PC-9 (cell line): ENCODE measurements at regions not wholly inside any gene's neighbourhood (a gene's known extent, or its start where the extent isn't known, plus 50 kb on each side); places are given as distances from the start of the nearest gene placed in this dataset.

Experiments used
- EZH2 ChIP-seq: fragments of 200-600 bp; sonication (generic); IDR thresholded peaks from 2 replicates; pipeline ENCODE4 v1.8.0; 2017; ENCODE audit warnings: antibody characterized with exemption, low read depth
- TF ChIP-seq, protein P1 (sequence below): fragments of 200-600 bp; sonication (generic); conservative IDR thresholded peaks from 2 replicates; pipeline ENCODE4 v1.6.1; 2017; ENCODE audit warnings: mixed run types, antibody characterized with exemption, mild to moderate bottlenecking, moderate library complexity

DNA sequence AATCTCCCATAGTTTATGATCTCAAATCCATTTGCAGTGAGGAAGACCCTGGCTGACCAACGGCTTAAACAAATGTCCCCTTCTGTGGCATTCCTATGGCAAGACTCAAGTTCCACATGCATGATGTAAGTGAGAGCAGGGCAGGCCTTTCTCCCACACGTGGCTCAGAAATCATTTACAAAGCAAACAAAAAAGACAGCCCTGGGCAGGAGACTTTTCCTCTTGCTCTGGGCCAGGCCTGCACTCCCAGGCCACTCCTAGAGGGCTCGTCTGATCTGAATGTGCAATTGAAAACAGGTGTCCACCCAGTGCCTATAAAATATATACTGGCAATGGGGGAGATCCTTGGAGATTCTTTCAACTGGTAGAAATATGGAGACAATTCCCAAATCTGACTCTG is 123.1 kb downstream of the DMRT2 start:
- TF ChIP-seq EZH2: no peak
- TF ChIP-seq, protein P1, sequence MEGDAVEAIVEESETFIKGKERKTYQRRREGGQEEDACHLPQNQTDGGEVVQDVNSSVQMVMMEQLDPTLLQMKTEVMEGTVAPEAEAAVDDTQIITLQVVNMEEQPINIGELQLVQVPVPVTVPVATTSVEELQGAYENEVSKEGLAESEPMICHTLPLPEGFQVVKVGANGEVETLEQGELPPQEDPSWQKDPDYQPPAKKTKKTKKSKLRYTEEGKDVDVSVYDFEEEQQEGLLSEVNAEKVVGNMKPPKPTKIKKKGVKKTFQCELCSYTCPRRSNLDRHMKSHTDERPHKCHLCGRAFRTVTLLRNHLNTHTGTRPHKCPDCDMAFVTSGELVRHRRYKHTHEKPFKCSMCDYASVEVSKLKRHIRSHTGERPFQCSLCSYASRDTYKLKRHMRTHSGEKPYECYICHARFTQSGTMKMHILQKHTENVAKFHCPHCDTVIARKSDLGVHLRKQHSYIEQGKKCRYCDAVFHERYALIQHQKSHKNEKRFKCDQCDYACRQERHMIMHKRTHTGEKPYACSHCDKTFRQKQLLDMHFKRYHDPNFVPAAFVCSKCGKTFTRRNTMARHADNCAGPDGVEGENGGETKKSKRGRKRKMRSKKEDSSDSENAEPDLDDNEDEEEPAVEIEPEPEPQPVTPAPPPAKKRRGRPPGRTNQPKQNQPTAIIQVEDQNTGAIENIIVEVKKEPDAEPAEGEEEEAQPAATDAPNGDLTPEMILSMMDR: no peak
